ENCODE measurements at regions not wholly inside any gene's neighbourhood (a gene's known extent, or its start where the extent isn't known, plus 50 kb on each side); places are given as distances from the start of the nearest gene placed in this dataset.
"Not testable (repeated sequence)": the region's sequence is repeated elsewhere in the genome, so short reads cannot be mapped to it uniquely, and the experiment has no call there.

DNA sequence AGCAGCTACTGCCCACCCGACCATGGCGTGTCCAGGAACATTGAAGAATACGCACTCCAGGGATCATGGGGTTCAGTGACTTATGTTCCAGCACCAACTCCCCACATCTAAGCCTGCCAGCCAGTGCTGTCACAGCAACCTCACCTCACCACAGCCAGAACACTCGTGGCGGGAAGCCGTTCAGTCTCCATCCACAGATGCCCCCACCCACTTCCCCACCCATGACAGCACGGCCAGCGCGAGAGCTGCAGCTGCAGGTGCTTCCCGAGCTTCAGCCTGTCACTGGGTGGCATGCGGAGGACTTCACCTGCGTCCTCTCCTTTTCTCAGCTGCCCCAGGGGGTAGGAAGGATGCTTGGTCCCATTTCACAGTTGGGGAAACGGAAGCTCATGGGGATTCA is 50.3 kb downstream of the RBFOX3 start:
- no peak for DNase-seq (ENCODE audit: low read depth)

DNA sequence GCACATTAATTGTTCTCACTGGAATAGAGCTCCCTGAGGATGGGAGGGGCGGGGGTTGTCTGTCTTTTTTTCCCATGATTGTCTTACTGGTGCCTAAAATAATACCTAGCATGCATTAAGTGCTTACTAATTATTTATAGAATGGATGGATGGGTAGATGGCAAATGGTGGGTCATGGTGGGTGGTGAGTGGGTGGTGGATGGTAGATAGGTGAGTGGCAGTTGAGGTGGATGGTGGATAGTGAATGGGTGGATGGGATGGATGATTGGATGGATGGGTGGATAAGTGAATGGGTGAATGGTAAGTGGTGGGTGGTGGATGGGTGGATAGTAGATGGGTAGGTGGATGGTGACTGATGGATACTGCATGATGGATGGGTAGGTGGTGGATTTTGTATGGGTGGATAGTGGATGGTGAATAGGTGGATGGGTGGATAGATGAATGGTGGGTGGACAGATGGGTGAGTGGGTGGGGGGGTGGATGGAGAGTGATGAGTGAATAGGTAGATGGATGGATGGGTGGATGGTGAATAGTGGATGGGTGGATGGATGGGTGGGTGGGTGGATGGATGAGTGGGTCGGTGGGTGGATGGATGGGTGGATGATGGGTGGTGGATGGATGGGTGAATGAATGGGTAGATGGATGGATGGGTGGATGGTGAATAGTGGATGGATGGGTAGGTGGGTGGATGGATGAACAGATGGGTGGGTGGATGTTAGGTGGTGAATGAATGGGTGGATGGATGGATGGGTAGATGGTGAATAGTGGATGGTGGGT is 51.6 kb downstream of the RBFOX3 start:
- no peak for DNase-seq (ENCODE audit: low read depth)

DNA sequence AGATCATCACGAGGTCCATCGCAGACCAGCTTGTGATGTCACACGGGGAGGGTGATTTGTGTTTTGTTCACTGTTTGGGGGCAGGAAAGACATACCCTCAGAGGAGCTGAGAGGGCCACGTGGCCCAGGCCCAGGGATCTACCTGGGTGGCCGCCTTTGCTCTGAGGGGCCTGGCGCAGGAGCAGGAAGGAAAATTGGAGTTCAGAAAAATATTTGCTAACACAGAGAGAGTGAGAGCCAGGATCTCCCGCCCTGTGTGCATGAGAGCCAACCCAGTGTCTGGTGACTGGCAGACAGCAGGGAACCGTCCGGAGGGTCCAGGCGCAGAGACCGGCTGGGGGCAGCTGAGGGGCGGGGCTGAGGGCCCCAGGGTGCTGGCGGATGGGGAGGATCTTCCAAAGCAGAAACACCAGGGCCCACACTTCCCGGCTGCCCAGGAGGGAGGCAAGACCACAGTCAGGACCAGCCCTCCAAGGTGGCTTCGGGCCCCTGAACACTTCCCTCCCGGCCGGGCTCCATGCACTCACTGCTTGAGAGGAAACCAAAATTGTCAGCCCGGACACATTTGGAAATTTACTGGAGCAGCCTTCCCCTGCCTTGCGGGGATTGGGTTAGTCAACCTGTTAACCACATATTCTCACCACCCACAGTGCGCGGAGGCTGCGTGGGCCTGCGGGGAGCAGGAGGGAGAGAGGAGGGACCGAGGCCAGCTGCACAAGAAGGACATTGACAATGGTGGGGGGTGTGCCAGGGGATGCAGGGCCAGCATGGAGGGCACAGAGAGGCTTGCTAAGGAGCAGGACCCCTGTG is 52.6 kb downstream of the RBFOX3 start:
- DNase-seq (ENCODE audit: low read depth) = no peak

- no peak for DNase-seq (ENCODE audit: low read depth)
Measured at GRCh38 chr17:79557276-79558090, 53.4 kb downstream of the RBFOX3 start.

- DNase-seq (ENCODE audit: low read depth) = no peak
Measured at GRCh38 chr17:79556271-79556670, 54.6 kb downstream of the RBFOX3 start.

DNA sequence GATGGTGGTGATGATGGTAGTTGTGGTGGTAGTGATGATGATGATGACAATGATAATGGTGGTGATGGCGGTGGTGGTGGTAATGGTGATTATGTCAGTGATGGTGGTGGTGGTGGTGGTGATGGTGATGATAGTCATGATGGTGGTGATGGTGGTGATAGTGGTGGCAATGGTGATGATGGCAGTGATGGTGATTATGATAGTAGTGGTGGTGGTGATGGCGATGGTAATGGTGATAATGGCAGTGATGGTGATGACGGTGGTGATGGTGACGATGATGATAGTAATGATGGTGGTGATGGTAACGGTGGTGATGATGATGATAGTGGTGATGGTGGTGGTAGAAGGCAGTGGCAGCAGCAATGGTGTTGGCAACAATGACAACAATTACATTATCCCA is 55.3 kb downstream of the RBFOX3 start:
- no peak for DNase-seq (ENCODE audit: low read depth)

GRCh38 chr17:79554346-79554745 is 56.5 kb downstream of the RBFOX3 start:
- DNase-seq (ENCODE audit: low read depth) = not testable (repeated sequence)

GRCh38 chr17:79552824-79553223 is 58.0 kb downstream of the RBFOX3 start:
- no peak for DNase-seq (ENCODE audit: low read depth)

GRCh38 chr17:79552405-79552804 is 58.4 kb downstream of the RBFOX3 start:
- no peak for DNase-seq (ENCODE audit: low read depth)

DNA sequence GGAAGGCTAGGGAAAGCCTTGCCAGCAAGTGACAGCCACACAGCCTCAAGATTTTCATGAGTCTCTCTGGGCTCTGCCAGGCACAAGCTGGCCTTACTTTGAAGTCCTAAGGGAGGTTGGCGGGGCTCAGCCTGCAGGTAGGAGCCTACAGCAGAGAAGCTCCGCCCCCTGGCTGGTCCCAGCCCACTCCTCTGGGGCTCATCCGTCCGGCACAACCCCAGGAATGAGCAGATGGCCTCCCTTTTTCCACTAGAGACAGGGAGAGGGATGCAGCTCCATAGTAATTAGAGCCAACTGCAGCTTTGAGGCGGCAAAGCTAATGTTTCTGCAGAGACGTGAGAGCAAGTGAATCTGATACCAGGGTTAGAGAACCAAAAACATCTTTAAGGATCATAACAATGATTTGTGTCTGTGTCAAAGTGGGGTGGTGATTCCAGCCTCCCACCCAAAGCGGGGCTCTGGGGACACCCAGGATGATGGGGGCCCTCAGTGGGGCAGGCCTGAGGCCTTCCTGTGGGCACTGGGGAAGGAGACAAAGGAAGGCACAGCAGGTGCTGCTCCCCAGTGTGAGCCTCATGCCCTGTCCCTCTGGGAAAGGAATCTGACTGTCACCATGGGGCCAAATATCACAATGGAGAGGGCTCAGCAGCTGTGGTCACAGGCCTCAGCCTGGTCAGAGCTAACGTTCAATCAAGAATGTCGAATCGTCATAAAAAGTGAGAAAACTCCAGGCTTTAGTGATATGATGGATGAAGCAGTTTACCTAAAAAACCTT is 61.5 kb downstream of the RBFOX3 start:
- no peak for DNase-seq (ENCODE audit: low read depth)

GRCh38 chr17:79548116-79548515 is 62.7 kb downstream of the RBFOX3 start:
- DNase-seq (ENCODE audit: low read depth) = no peak

GRCh38 chr17:79547586-79547985 is 63.3 kb downstream of the RBFOX3 start:
- no peak for DNase-seq (ENCODE audit: low read depth)

DNA sequence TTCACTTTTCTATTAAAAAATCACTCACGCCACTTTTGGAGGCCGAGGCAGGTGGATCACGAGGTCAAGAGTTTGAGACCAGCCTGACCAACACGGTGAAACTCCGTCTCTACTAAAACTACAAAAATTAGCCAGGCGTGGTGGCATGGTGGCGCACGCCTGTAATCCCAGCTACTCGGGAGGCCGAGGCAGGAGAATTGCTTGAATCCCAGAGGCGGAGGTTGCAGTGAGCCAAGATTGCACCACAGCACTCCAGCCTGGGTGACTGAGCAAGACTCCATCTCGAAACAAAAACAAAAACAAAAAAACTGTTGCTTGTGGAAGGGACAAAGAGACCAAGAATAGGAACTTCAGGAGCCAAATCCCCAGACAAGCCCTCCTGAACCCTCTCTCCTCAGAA is 63.7 kb downstream of the RBFOX3 start:
- not testable (repeated sequence) for DNase-seq (ENCODE audit: low read depth)

- DNase-seq (ENCODE audit: low read depth) = no peak
Measured at GRCh38 chr17:79546386-79546785, 64.5 kb downstream of the RBFOX3 start.

DNA sequence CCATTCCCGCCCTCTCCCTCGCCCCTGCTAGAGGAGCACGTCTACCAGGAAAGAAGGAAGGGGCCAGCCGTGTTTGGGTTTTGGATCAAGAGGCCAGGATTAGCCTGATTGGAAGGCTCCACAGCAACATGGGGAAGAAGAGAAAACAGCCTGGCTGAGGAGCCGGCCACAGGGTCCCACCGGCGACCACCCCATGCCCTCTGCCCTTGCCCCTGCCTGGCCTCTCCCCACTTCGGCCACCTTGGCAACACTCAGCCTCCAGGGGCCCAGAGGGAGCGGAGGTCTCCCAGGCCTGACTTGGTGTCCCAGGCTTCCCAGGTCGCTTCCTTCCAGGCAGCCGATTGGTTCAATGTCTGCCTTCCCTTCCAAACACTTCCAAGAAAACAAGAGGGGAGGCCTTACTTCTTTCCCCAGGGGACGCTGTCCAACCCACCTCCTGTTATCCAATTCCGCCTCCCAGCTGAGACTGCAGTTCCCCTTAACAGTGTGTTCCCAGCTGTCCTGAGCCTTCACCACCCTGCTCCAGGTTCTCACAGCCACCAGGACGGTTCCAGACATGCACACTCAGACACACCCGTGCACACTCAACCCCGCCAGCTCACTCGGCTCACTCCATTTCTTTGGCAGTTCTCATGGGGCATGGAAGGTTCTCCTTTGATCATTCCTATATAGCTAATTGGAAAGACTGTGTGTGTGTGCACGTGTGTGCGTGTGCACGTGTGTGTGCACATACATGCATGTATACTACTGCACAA is 65.4 kb downstream of the RBFOX3 start:
- DNase-seq (ENCODE audit: low read depth) = no peak

DNA sequence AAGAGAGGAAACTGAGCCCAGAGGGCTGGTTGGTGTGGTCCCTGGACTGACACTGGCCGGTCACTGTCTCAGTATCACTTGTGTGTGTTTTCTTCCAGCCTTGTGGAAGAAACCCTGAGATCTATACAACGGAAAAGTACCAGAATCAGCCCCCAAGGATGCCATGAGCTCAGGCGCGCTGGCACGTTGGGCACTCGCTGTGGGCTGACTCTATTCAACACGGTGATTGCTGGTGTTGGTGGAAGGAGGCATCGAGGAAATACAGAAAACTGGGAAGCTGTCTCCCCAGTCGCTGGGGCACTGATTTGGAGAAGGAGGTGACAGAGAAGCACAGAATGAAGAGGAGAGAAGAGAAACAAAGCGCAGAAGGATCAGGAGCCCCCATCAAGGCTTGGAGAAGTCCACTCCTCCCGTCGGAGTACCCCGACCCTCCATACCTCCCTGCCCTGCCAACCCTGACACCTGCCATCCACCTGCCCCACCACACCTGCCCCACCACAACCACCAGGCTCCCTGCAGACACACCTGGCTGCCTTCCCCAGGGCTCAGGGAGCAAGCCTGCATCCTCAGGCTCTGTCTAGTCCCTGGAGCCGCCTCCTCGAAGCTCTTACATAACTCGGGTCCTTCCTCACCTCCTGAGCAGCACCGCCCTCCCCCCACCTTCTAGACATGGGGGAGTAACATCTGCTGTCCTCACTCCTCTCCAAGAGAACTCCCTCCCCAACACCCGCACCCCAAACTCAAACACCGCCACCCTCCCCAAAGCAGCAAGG is 66.5 kb downstream of the RBFOX3 start:
- DNase-seq (ENCODE audit: low read depth) = no peak

DNA sequence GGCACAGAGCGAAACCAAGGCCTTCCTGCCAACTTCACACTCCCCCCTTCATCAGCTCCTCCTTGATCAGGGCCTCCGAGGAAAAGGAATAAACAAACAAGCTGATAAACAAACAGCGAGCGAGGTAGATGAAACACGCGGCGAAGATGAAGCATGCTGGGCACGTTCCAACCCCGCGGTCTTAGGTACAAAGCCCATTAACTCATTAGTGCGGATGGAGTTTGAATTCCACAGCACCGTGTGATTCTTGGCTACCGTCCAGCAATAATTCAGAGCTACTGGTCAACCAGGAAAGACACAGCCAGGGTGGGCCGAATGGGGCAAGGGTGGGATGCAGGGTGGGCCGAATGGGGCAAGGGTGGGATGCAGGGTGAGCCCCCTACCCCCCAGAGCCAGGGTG is 67.3 kb downstream of the RBFOX3 start:
- DNase-seq (ENCODE audit: low read depth) = no peak

GRCh38 chr17:79542718-79543117 is 68.1 kb downstream of the RBFOX3 start:
- no peak for DNase-seq (ENCODE audit: low read depth)

- no peak for DNase-seq (ENCODE audit: low read depth)
Measured at GRCh38 chr17:79541056-79541850, 69.6 kb downstream of the RBFOX3 start.
